B cell (primary cell): ENCODE measurements at regions not wholly inside any gene's neighbourhood (a gene's known extent, or its start where the extent isn't known, plus 50 kb on each side); places are given as distances from the start of the nearest gene placed in this dataset.

ENCODE experiments used
- ATAC-seq: fragments of 200-7000 bp; cut with Tn5 transposase; one replicate; pipeline ENCODE4 v1.10.0; 2021; ENCODE audit warnings: low read depth, mild to moderate bottlenecking, moderate number of reproducible peaks, moderate library complexity
- CTCF ChIA-PET: fragments of 350-600 bp; sonication (Branson Sonifier 250); formaldehyde crosslinking; loops from one replicate; lab custom pipeline; 2021; ENCODE audit warnings: antibody characterized with exemption, inconsistent platforms; lab: Charles Lee
- POLR2A ChIA-PET: fragments of 350-600 bp; sonication (Branson Sonifier 250); formaldehyde crosslinking; loops from one replicate; lab custom pipeline; 2021; ENCODE audit warnings: antibody characterized with exemption; lab: Charles Lee
- DNase-seq: peaks from one replicate; pipeline ENCODE4 v3.0.0; 2013
- H2AFZ ChIP-seq: 2 replicates; pipeline ENCODE4 v1.6.1; 2012; ENCODE audit warnings: mild to moderate bottlenecking, low read depth, low read length; ENCODE audit not compliant: insufficient read depth, poor library complexity, severe bottlenecking
- H3K27ac ChIP-seq, 2 donors: 1 replicate in 1 of 2; 2 replicates in 1 of 2; pipeline ENCODE4 v1.5.1; 2012 to 2013; ENCODE audit warnings: low read length in 2 of 2, mild to moderate bottlenecking in 2 of 2, moderate library complexity in 1 of 2
- H3K27me3 ChIP-seq, 4 experiments: fragments of 200-600 bp in 1 of 4; sonication (generic) in 1 of 4; replicated peaks in 1 of 4; 1 replicate in 2 of 4; 2 replicates in 2 of 4; pipeline versions ENCODE4 v1.6.1 to v1.7.0; 2013 to 2016; ENCODE audit warnings: low read length in 3 of 4, mild to moderate bottlenecking in 2 of 4, mixed read lengths in 1 of 4, moderate library complexity in 1 of 4; ENCODE audit not compliant: insufficient read depth in 4 of 4, control insufficient read depth in 3 of 4; ENCODE audit errors: control extremely low read depth in 1 of 4
- H3K36me3 ChIP-seq, 2 experiments: replicated peaks in 1 of 2; 1 replicate in 1 of 2; 2 replicates in 1 of 2; pipeline versions ENCODE4 v1.6.1 to v1.7.1; 2013; ENCODE audit warnings: low read length in 1 of 2; ENCODE audit not compliant: insufficient read depth in 2 of 2, control insufficient read depth in 1 of 2; ENCODE audit errors: control extremely low read depth in 1 of 2, extremely low read depth in 1 of 2
- H3K4me1 ChIP-seq, 2 donors: fragments of 200-600 bp in 1 of 2; sonication (generic) in 1 of 2; 1 replicate in 1 of 2; 2 replicates in 1 of 2; pipeline versions ENCODE4 v1.5.1 to v1.6.1; 2013 to 2017; ENCODE audit warnings: low read length in 2 of 2; ENCODE audit not compliant: control insufficient read depth in 2 of 2, insufficient read depth in 2 of 2
- H3K4me2 ChIP-seq: replicated peaks from 2 replicates; pipeline ENCODE3; 2012; ENCODE audit warnings: mild to moderate bottlenecking, low read depth, low read length; ENCODE audit not compliant: poor library complexity, severe bottlenecking
- H3K4me3 ChIP-seq, 5 experiments: fragments of 200-600 bp in 1 of 5; sonication (generic) in 1 of 5; 1 replicate in 3 of 5; 2 replicates in 2 of 5; pipeline versions ENCODE4 v1.5.1 to v1.7.0; 2011 to 2016; ENCODE audit warnings: low read length in 4 of 5, mild to moderate bottlenecking in 4 of 5, low read depth in 2 of 5, control low read depth in 1 of 5, moderate library complexity in 1 of 5; ENCODE audit not compliant: insufficient read depth in 1 of 5; ENCODE audit errors: control extremely low read depth in 1 of 5, extremely low read depth in 1 of 5
- H3K79me2 ChIP-seq: fragments of 200-600 bp; sonication (generic); one replicate; pipeline ENCODE4 v1.6.0; 2016; ENCODE audit warnings: low read length; ENCODE audit not compliant: control insufficient read depth, insufficient read depth
- H3K9ac ChIP-seq: fragments of 200-600 bp; sonication (generic); 2 replicates; pipeline ENCODE4 v1.6.1; 2017; ENCODE audit warnings: mild to moderate bottlenecking, low read length, moderate library complexity
- H3K9me3 ChIP-seq, 3 donors: one replicate each; pipeline versions ENCODE4 v1.6.1 to v1.7.1; 2013; ENCODE audit warnings: low read length in 2 of 3; ENCODE audit not compliant: control insufficient read depth in 2 of 3, insufficient read depth in 1 of 3; ENCODE audit errors: control extremely low read depth in 1 of 3
- H4K20me1 ChIP-seq: 2 replicates; pipeline ENCODE4 v1.6.0; 2012; ENCODE audit warnings: mild to moderate bottlenecking, low read length; ENCODE audit not compliant: insufficient read depth, control insufficient read depth, poor library complexity, severe bottlenecking
- H3K27ac Mint-ChIP-seq: one replicate; pipeline ENCODE4 v1.8.0; 2021; ENCODE audit warnings: mixed read lengths
- H3K27me3 Mint-ChIP-seq: one replicate; pipeline ENCODE4 v1.8.0; 2021; ENCODE audit warnings: mixed read lengths
- H3K4me1 Mint-ChIP-seq: one replicate; pipeline ENCODE4 v1.8.0; 2021; ENCODE audit warnings: mixed read lengths
- H3K4me3 Mint-ChIP-seq: one replicate; pipeline ENCODE4 v1.8.0; 2021; ENCODE audit warnings: mixed read lengths
- H3K9me3 Mint-ChIP-seq: one replicate; pipeline ENCODE4 v1.8.0; 2022; ENCODE audit warnings: mixed read lengths; ENCODE audit not compliant: insufficient read depth
- EZH2 ChIP-seq: IDR thresholded peaks from 2 replicates; pipeline ENCODE4 v1.6.1; 2012; ENCODE audit warnings: borderline replicate concordance, low read depth, mild to moderate bottlenecking, moderate library complexity, low read length; ENCODE audit not compliant: insufficient read depth, poor library complexity, severe bottlenecking
- WGBS: methylation state at CpG from one replicate; pipeline ENCODE4 v1.1.5; 2013; ENCODE audit warnings: missing lambda C conversion rate; ENCODE audit not compliant: insufficient coverage; 5-methylcytosine and 5-hydroxymethylcytosine counted together
- intact Hi-C: fragments of 100-400 bp; cut with micrococcal nuclease; formaldehyde crosslinking; loops from one replicate; pipeline ENCODE4 v1.10.0; 2022
- TF ChIP-seq, protein P1 (sequence below): fragments of 200-600 bp; IDR thresholded peaks from one replicate; pipeline ENCODE4 v1.8.0; 2022; ENCODE audit warnings: antibody characterized with exemption, mild to moderate bottlenecking

DNA sequence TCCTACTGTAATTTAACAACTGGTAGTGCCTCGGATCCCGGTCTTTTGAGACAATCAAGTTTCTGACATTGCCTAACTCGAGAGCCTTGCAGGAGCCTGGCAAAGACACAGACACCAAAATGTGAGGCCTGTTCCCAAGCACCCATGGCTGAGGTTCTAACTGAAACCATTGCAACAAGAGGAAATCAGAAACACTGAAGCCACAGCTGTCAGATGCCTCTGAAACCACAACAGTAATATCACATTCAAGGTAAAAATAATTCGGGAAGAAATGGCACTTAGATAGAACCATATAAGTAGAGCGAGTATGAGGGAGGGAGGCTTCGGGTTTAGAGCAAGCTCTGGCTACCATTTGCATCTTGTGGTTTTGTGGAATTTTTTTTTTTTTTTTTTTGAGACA is 285.9 kb downstream of the FBXO15 start:
- no peaks in the 10 kb centered on the region for H3K4me1 ChIP-seq
- no peaks in the 10 kb centered on the region for H3K9me3 ChIP-seq
- ChIA-PET POLR2A (no interaction called here), CTCF (no interaction called here)
- no peaks in the 10 kb centered on the region for H4K20me1 ChIP-seq
- Mint-ChIP-seq H3K4me3 (no peak overlapping the region), H3K27ac (no peak overlapping the region), H3K27me3 (peaks cover 5% of the 10 kb centered on the region), H3K9me3 (no peaks in the 10 kb centered on the region), H3K4me1 (peaks cover 2% of the 10 kb centered on the region)
- H3K27ac ChIP-seq = no peak overlapping the region
- no peak overlapping the region for H3K9ac ChIP-seq
- no peaks in the 10 kb centered on the region for H3K27me3 ChIP-seq
- 19% methylated on average over 5 of the region's 6 CpGs for WGBS
- DNase-seq = no peak
- no peaks in the 10 kb centered on the region for H3K36me3 ChIP-seq
- no peak overlapping the region for H3K4me2 ChIP-seq
- ATAC-seq = no peak
- no peaks in the 10 kb centered on the region for H3K79me2 ChIP-seq
- intact Hi-C loops = no loop called here
- TF ChIP-seq, protein P1, sequence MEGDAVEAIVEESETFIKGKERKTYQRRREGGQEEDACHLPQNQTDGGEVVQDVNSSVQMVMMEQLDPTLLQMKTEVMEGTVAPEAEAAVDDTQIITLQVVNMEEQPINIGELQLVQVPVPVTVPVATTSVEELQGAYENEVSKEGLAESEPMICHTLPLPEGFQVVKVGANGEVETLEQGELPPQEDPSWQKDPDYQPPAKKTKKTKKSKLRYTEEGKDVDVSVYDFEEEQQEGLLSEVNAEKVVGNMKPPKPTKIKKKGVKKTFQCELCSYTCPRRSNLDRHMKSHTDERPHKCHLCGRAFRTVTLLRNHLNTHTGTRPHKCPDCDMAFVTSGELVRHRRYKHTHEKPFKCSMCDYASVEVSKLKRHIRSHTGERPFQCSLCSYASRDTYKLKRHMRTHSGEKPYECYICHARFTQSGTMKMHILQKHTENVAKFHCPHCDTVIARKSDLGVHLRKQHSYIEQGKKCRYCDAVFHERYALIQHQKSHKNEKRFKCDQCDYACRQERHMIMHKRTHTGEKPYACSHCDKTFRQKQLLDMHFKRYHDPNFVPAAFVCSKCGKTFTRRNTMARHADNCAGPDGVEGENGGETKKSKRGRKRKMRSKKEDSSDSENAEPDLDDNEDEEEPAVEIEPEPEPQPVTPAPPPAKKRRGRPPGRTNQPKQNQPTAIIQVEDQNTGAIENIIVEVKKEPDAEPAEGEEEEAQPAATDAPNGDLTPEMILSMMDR = no peak
- TF ChIP-seq EZH2 = no peak
- H2AFZ ChIP-seq = no peak overlapping the region
- H3K4me3 ChIP-seq = no peak overlapping the region

DNA sequence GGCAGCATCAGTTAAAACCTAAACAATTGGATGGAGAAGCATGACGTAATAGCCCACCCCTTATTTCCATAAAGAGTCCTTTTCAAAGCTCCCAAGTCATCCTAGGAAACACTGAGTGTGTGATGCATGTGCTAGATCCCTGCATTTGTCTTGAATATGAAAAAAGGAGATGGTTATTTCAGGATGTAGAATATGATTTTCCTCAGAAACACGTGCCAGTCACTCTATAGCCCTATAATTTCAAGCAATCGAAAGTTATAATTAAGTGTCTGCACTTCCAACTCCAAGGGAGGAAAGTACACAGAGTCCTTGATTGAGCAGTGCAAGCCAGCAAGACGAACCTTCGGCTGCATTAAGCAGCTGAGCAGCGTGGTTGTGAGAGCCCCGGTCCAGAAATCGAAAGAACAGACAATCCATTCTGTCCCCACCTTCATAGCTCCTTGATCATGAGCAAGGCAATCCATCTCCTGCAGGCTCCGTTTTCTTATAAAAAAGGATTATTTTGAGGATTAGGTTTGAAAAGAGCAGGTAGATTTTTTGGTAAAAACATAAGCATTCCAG is 287.7 kb downstream of the FBXO15 start:
- Mint-ChIP-seq H3K4me3 (no peak overlapping the region), H3K27ac (no peak overlapping the region), H3K27me3 (peaks cover 5% of the 10 kb centered on the region), H3K9me3 (no peaks in the 10 kb centered on the region), H3K4me1 (peaks cover 2% of the 10 kb centered on the region)
- H3K27me3 ChIP-seq = no peaks in the 10 kb centered on the region
- H3K27ac ChIP-seq = no peak overlapping the region
- ChIA-PET CTCF (interaction anchor here (0.7 kb wide), 1 partner anchor 774 kb away, joined by 3 read pairs; no protein-coding TSS in a partner anchor), POLR2A (no interaction called here)
- H3K79me2 ChIP-seq = no peaks in the 10 kb centered on the region
- DNase-seq = no peak
- no peaks in the 10 kb centered on the region for H3K9me3 ChIP-seq
- no peak for TF ChIP-seq EZH2
- TF ChIP-seq, protein P1 = no peak
- intact Hi-C loops = no loop called here
- H3K4me1 ChIP-seq = no peaks in the 10 kb centered on the region
- H4K20me1 ChIP-seq = no peaks in the 10 kb centered on the region
- no peak for ATAC-seq
- H3K4me3 ChIP-seq = no peak overlapping the region
- no peak overlapping the region for H3K9ac ChIP-seq
- 87% methylated on average over 4 of the region's 9 CpGs for WGBS
- H3K4me2 ChIP-seq = no peak overlapping the region
- no peak overlapping the region for H2AFZ ChIP-seq
- H3K36me3 ChIP-seq = no peaks in the 10 kb centered on the region
